Hepatocyte (in vitro differentiated cells): ENCODE measurements at regions not wholly inside any gene's neighbourhood (a gene's known extent, or its start where the extent isn't known, plus 50 kb on each side); places are given as distances from the start of the nearest gene placed in this dataset.

Experiments
- DNase-seq: peaks from one replicate; pipeline ENCODE4 v3.0.0-alpha.2; 2016; ENCODE audit warnings: low spot score
- H2AFZ ChIP-seq: fragments of 200-600 bp; sonication (generic); 2 replicates; pipeline ENCODE4 v1.6.0; 2016; ENCODE audit warnings: antibody characterized with exemption, mild to moderate bottlenecking
- H3K27ac ChIP-seq: fragments of 200-600 bp; sonication (generic); 2 replicates; pipeline ENCODE4 v1.5.1; 2016; ENCODE audit warnings: mild to moderate bottlenecking
- H3K27me3 ChIP-seq: fragments of 200-600 bp; sonication (generic); 2 replicates; pipeline ENCODE4 v1.6.1; 2016
- H3K36me3 ChIP-seq: fragments of 200-600 bp; sonication (generic); replicated peaks from 2 replicates; pipeline ENCODE4 v1.5.1; 2016; ENCODE audit warnings: low read depth; ENCODE audit not compliant: insufficient read depth
- H3K4me1 ChIP-seq: fragments of 200-600 bp; sonication (generic); 2 replicates; pipeline ENCODE4 v1.5.1; 2016; ENCODE audit warnings: mild to moderate bottlenecking, moderate library complexity; ENCODE audit not compliant: insufficient read depth
- H3K4me2 ChIP-seq: fragments of 200-600 bp; sonication (generic); 2 replicates; pipeline ENCODE4 v1.6.0; 2016
- H3K4me3 ChIP-seq: fragments of 200-600 bp; sonication (generic); 2 replicates; pipeline ENCODE4 v1.5.1; 2016; ENCODE audit warnings: mild to moderate bottlenecking
- H3K79me2 ChIP-seq: fragments of 200-600 bp; sonication (generic); 2 replicates; pipeline ENCODE4 v1.6.0; 2017; ENCODE audit warnings: mild to moderate bottlenecking
- H3K9me2 ChIP-seq: fragments of 200-600 bp; sonication (generic); replicated peaks from 2 replicates; pipeline ENCODE4 v1.6.0; 2017; ENCODE audit warnings: mild to moderate bottlenecking; ENCODE audit not compliant: insufficient read depth
- H3K9me3 ChIP-seq: fragments of 200-600 bp; sonication (generic); 2 replicates; pipeline ENCODE4 v1.5.1; 2016; ENCODE audit warnings: low read depth, mild to moderate bottlenecking
- H4K20me1 ChIP-seq: fragments of 200-600 bp; sonication (generic); 2 replicates; pipeline ENCODE4 v1.6.0; 2016; ENCODE audit warnings: mild to moderate bottlenecking; ENCODE audit not compliant: insufficient read depth, poor library complexity, severe bottlenecking
- EZH2 ChIP-seq: fragments of 200-600 bp; sonication (generic); IDR thresholded peaks from 2 replicates; pipeline ENCODE4 v1.6.1; 2016; ENCODE audit warnings: antibody characterized with exemption, mild to moderate bottlenecking, borderline replicate concordance
- EZH2phosphoT487 ChIP-seq: fragments of 200-600 bp; sonication (generic); IDR thresholded peaks from one replicate; pipeline ENCODE4 v1.6.1; 2018; ENCODE audit warnings: antibody characterized with exemption, mild to moderate bottlenecking, low read depth, moderate library complexity; ENCODE audit not compliant: unreplicated experiment, severe bottlenecking
- WGBS: methylation state at CpG from one replicate; pipeline ENCODE4 v1.1.6; 2016; ENCODE audit warnings: low lambda C conversion rate; ENCODE audit errors: missing lambda C conversion rate; 5-methylcytosine and 5-hydroxymethylcytosine counted together
- TF ChIP-seq, protein P1 (sequence below): fragments of 200-600 bp; sonication (generic); IDR thresholded peaks from 2 replicates; pipeline ENCODE4 v1.5.1; 2016; ENCODE audit warnings: antibody characterized with exemption, mild to moderate bottlenecking; ENCODE audit not compliant: poor library complexity

DNA sequence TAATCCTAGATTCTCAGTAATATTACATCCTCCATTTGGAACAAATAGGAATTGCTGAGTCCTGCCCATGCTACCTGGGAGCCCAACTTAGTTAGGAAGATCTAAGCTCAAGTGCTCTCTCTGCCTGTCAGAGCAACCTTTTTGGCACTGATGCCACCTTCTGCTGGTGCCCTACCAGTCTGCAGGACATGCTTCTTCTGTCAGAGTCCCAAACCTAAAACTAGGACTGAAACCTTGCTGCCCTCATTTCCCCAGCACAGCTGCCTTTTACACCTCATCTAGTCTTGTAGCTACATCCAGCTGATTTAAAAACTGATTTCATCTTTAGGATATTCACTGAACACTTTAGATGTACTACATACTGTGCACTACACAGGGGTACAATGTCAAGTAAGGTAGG is 118.7 kb downstream of the LYPLAL1 start:
- H3K4me1 ChIP-seq, result no peaks in the 10 kb centered on the region
- no peak overlapping the region for H3K4me2 ChIP-seq
- no peak overlapping the region for H2AFZ ChIP-seq
- TF ChIP-seq EZH2 (no peak), EZH2phosphoT487 (no peak)
- TF ChIP-seq, protein P1, sequence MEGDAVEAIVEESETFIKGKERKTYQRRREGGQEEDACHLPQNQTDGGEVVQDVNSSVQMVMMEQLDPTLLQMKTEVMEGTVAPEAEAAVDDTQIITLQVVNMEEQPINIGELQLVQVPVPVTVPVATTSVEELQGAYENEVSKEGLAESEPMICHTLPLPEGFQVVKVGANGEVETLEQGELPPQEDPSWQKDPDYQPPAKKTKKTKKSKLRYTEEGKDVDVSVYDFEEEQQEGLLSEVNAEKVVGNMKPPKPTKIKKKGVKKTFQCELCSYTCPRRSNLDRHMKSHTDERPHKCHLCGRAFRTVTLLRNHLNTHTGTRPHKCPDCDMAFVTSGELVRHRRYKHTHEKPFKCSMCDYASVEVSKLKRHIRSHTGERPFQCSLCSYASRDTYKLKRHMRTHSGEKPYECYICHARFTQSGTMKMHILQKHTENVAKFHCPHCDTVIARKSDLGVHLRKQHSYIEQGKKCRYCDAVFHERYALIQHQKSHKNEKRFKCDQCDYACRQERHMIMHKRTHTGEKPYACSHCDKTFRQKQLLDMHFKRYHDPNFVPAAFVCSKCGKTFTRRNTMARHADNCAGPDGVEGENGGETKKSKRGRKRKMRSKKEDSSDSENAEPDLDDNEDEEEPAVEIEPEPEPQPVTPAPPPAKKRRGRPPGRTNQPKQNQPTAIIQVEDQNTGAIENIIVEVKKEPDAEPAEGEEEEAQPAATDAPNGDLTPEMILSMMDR, result no peak
- H3K9me2 ChIP-seq, result no peaks in the 10 kb centered on the region
- DNase-seq, result no peak
- H3K4me3 ChIP-seq, result no peak overlapping the region
- H3K79me2 ChIP-seq, result no peaks in the 10 kb centered on the region
- no peak overlapping the region for H3K27ac ChIP-seq
- H3K27me3 ChIP-seq, result no peaks in the 10 kb centered on the region
- no peaks in the 10 kb centered on the region for H3K36me3 ChIP-seq
- no peaks in the 10 kb centered on the region for H3K9me3 ChIP-seq
- H4K20me1 ChIP-seq, result no peaks in the 10 kb centered on the region

DNA sequence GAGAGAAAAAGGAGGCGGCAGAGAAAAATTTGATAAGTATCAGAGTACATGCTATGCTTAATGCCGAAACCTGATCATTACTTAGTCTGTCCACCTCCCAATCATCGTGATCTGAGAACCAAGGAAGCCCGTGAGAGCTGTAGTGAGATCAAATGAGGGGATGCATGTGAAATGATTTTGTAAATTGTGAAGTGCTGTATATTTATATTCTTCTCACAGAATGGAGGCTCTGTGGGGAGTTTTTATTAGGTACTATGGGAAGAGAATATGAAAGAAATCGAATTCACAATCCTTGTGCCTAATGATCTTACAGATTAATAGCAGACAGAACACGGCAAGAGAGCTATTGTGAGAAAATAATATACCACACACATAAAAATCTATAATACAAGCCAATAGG is 115.5 kb downstream of the LYPLAL1 start:
- no peaks in the 10 kb centered on the region for H3K27me3 ChIP-seq
- no peaks in the 10 kb centered on the region for H4K20me1 ChIP-seq
- H3K4me3 ChIP-seq, result no peak overlapping the region
- TF ChIP-seq EZH2phosphoT487 (no peak), EZH2 (no peak)
- TF ChIP-seq, protein P1, result no peak
- no peak overlapping the region for H3K4me2 ChIP-seq
- no peak overlapping the region for H3K27ac ChIP-seq
- no peaks in the 10 kb centered on the region for H3K9me2 ChIP-seq
- no peaks in the 10 kb centered on the region for H3K9me3 ChIP-seq
- no peak overlapping the region for H2AFZ ChIP-seq
- DNase-seq, result no peak
- WGBS, result 62% methylated on average over 6 of the region's 6 CpGs
- no peaks in the 10 kb centered on the region for H3K4me1 ChIP-seq
- H3K79me2 ChIP-seq, result no peaks in the 10 kb centered on the region
- no peaks in the 10 kb centered on the region for H3K36me3 ChIP-seq

DNA sequence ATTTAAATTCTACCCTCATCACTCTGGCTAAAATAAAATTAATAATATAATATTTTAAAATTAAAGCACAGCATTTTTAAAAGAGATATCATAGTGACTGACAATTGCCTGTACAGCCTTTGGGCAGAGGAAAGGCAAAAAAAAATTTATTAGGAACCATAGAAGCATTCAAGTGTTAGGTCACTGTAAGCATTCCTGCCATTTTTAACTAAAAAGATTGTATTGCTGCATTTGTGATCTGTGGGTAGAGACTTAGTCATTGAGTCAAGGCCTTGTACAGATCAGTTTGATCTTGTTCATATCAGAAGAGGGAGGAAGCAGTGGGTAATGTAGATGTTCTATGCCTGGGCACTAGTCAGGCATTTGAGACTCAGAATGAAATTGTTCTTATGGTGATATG is 109.9 kb downstream of the LYPLAL1 start:
- Histone ChIP-seq H4K20me1 (no peaks in the 10 kb centered on the region), H3K4me3 (no peak overlapping the region), H3K4me2 (no peak overlapping the region), H3K9me2 (no peaks in the 10 kb centered on the region), H3K4me1 (peaks cover 7% of the 10 kb centered on the region), H2AFZ (no peak overlapping the region), H3K27me3 (no peaks in the 10 kb centered on the region), H3K9me3 (no peaks in the 10 kb centered on the region), H3K79me2 (no peaks in the 10 kb centered on the region), H3K27ac (no peak overlapping the region), H3K36me3 (no peaks in the 10 kb centered on the region)
- no peak for TF ChIP-seq EZH2
- TF ChIP-seq, protein P1, result no peak
- TF ChIP-seq EZH2phosphoT487, result no peak
- DNase-seq, result no peak

DNA sequence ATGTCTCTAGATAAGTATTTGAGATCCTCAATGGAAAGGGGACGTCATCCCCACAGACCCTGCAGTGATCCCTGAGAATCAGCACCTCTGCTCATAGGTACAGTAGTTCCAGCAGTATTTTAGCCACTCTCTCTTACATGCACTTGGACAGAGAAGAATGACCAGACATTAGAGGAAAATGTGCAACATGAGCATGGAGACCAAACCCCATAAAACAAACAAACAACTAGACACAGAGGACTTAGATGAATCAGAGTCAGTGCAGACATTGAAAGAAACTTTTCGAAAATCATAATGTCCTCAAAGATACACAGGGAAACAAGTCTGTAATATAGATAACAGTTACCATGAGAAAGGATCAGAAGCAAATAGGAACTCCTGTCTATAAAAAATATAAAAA is 108.2 kb downstream of the LYPLAL1 start:
- no peak overlapping the region for H2AFZ ChIP-seq
- H4K20me1 ChIP-seq, result no peaks in the 10 kb centered on the region
- H3K27ac ChIP-seq, result no peak overlapping the region
- no peaks in the 10 kb centered on the region for H3K36me3 ChIP-seq
- no peak overlapping the region for H3K4me2 ChIP-seq
- H3K9me3 ChIP-seq, result no peaks in the 10 kb centered on the region
- no peak overlapping the region for H3K4me3 ChIP-seq
- DNase-seq, result no peak
- no peaks in the 10 kb centered on the region for H3K79me2 ChIP-seq
- no peaks in the 10 kb centered on the region for H3K27me3 ChIP-seq
- 94% methylated on average over 2 of the region's 2 CpGs for WGBS
- no peaks in the 10 kb centered on the region for H3K9me2 ChIP-seq
- TF ChIP-seq EZH2phosphoT487 (no peak), EZH2 (no peak)
- TF ChIP-seq, protein P1, result no peak
- H3K4me1 ChIP-seq, result peaks cover 23% of the 10 kb centered on the region
